CD4-positive, alpha-beta T cell treated with Interferon alpha-2 for 1 hour (primary cell): ENCODE measurements at regions not wholly inside any gene's neighbourhood (a gene's known extent, or its start where the extent isn't known, plus 50 kb on each side); places are given as distances from the start of the nearest gene placed in this dataset.
"Not testable (repeated sequence)": the region's sequence is repeated elsewhere in the genome, so short reads cannot be mapped to it uniquely, and the experiment has no call there.

Source experiments
- DNase-seq, 2 donors: peaks; one replicate each; pipeline ENCODE4 v3.0.0-alpha.2; 2020 to 2022

DNA sequence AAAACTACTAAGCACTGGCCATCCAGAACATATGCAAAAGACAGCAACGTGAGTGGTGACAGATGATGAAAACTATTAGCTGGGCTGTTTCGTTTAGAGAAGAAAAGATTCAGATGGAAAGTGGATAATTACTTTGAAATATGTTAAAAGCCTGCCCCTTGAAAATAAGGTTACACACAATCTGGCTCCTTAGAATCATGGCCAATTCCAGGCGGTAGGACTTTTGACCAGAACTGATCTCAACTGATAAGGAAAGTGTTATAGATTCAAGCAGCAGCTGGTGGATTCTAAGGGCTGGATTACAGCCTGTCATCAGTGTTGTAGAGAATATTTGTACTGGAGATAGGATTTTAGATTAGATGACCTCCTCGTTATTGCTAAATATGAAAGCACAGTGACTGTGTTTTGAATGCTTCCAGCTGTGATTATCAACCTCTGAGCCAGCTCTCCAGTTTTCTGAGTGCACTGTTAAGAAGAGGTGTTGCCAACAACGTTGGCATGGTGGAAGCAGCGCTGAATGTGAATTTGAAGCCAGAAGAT lies 75.1 kb downstream of the KBTBD2 start:
- not testable (repeated sequence) for DNase-seq

- not testable (repeated sequence) for DNase-seq
These were observed 76.8 kb downstream of the KBTBD2 start for GRCh38 chr7:32814779-32815178.

DNA sequence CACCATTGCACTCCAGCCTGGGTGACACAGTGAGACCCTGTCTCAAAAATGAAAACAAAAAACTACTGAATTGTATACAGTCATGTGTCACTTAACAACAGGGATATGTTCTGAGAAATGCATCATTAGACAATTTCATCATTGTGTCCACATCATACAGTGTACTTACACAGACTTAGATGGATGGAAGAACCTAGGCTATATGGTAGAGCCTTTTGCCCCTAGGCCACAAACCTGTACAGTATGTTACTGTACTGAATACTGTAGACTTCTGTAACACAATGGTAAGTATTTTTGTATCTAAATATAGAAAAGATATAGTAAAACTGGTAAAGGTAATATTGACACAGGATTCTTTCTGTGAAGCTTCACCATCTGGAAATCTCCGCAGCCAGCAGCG lies 81.7 kb downstream of the KBTBD2 start:
- DNase-seq, result no peak

DNA sequence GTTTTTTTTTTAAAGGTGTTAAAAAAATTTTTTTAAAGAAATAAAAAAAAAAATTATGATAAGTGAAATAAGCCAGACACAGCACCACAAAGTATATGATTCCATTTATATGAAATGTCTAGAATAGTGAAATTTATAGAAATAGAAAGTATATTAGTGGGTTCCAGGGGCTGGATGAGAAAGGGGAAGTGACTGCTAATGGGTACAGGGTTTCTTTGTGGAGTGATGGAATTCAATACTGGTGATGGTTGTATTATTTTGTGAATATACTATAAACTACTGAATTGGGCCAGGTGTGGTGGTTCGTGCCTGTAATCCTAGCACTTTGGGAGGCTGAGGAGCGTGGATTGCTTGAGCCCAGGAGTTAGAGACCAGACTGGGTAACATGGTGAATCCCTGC lies 82.2 kb downstream of the KBTBD2 start:
- no peak for DNase-seq

- no peak for DNase-seq
These were observed 88.0 kb downstream of the KBTBD2 start for GRCh38 chr7:32803406-32804141.

DNA sequence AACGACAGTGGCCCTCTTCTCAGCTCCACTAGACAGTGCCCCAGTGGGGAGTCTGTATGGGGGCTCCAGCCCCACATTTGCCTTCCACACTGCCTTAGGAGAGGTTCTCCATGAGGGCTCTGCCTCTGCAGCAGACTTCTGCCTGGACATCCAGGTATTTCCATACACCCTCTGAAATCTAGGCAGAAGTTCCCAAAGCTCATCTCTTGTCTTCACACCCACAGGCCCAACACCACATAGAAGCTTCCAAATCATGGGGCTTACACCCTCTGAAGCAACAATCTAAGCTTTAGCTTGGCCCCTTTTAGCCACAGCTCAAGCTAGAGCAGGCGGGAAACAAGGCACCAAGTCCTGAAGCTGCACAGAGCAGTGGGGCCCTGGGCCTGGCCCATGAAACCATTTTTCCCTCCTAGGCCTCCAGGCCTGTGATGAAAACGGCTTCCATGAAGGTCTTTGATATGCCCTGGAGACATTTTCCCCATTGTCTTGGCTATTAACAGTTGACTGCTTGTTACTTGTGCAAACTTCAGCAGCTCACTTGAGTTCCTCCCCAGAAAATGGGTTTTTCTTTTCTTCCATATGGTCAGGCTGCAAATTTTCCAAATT lies 89.2 kb downstream of the KBTBD2 start:
- DNase-seq, result no peak

DNA sequence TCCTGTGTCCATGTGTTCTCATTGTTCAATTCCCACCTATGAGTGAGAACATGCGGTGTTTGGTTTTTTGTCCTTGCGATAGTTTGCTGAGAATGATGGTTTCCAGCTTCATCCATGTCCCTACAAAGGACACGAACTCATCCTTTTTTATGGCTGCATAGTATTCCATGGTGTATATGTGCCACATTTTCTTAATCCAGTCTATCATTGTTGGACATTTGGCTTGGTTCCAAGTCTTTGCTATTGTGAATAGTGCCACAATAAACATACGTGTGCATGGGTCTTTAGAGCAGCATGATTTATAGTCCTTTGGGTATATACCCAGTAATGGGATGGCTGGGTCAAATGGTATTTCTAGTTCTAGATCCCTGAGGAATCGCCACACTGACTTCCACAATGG lies 98.5 kb downstream of the KBTBD2 start:
- DNase-seq, result not testable (repeated sequence)

- not testable (repeated sequence) for DNase-seq
These were observed 100.7 kb downstream of the KBTBD2 start for GRCh38 chr7:32790766-32791430.

GRCh38 chr7:32789266-32789665 lies 102.3 kb downstream of the KBTBD2 start:
- DNase-seq, result not testable (repeated sequence)

GRCh38 chr7:32788174-32788573 lies 103.4 kb downstream of the KBTBD2 start:
- DNase-seq, result not testable (repeated sequence)

DNA sequence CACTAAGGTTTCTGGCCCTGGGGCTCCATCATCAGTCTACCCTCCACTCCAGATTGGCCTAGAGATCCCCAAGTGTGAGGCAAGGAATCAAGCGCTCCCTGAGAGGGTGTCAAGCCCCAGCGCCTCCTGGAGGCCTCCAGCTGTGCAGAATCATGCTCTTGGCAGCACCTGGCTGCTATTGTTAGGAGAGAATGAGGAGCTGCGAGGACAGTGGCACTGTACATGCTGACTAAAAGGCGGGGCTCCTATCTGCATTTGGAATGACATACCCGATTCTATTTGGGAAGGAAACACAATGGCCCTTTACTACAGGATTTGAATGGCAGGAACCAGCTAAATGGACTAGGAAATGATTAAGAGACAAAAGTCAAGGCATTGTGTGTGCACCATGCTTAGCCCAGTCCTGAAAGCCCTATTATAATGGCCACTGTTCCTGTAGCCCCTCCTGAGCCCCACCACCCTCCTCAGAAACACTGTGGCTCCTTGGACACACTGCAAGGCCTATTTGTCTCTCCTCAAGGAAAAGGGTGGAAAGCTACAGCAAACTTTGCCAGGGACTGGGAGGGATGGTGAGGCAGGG lies 106.1 kb downstream of the KBTBD2 start:
- DNase-seq, result not testable (repeated sequence)

GRCh38 chr7:32779895-32780294 lies 111.7 kb downstream of the KBTBD2 start:
- not testable (repeated sequence) for DNase-seq

DNA sequence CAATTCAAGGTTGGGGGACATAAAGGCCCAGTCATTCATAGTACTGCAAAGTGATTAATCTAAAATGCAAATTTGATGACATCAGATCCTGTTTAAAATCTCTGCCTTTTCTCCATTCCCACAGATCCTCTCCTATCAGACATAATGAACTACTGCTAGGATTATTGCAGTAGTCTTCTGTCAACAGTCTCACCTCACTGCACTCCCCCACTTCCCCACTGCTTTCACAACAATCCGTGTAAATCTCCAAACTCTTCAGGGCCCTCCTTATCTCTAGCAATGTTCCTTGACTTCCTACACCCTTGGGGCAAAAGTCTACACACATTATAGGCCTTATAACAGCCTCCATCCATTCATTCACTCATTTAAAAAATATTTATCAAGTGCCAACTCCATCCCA lies 112.4 kb downstream of the KBTBD2 start:
- no peak for DNase-seq

- not testable (repeated sequence) for DNase-seq
These were observed 114.4 kb downstream of the KBTBD2 start for GRCh38 chr7:32777041-32777666.

- not testable (repeated sequence) for DNase-seq
These were observed 115.2 kb downstream of the KBTBD2 start for GRCh38 chr7:32776318-32776717.

GRCh38 chr7:32775809-32776208 lies 115.8 kb downstream of the KBTBD2 start:
- DNase-seq, result not testable (repeated sequence)

GRCh38 chr7:32774541-32774951 lies 117.0 kb downstream of the KBTBD2 start:
- DNase-seq, result no peak

DNA sequence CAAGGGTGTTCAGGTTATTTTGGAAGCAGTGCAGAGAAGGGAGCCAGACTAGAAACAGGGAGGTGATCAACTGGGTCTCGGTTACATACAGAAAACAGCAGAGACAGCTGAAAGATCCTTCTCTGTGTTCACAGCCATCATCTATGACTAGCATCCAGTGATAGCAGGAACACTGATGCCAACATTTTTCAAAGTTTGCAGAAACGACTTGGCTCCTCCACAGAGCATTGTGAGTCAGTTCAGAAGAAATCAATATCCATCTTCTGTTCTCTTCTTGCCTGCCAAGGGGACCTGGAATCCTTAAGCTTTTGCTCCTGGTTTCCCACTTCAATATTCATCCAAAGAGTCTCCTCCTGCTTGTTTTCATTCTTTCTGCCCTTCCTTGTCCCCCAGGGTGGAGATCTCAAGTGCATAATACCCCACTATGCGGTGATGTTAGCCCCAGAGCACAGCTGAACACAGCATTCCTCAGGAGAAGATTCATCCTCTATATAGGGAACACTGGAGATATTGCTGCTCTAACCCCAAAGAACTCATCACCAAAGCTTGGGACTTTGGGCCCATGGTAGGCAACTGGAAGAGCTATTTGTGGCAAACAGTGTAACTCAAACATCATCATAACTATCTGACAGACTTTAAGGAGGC lies 122.6 kb downstream of the KBTBD2 start:
- DNase-seq, result not testable (repeated sequence)

- DNase-seq, result not testable (repeated sequence)
These were observed 123.2 kb downstream of the KBTBD2 start for GRCh38 chr7:32768338-32768737.

DNA sequence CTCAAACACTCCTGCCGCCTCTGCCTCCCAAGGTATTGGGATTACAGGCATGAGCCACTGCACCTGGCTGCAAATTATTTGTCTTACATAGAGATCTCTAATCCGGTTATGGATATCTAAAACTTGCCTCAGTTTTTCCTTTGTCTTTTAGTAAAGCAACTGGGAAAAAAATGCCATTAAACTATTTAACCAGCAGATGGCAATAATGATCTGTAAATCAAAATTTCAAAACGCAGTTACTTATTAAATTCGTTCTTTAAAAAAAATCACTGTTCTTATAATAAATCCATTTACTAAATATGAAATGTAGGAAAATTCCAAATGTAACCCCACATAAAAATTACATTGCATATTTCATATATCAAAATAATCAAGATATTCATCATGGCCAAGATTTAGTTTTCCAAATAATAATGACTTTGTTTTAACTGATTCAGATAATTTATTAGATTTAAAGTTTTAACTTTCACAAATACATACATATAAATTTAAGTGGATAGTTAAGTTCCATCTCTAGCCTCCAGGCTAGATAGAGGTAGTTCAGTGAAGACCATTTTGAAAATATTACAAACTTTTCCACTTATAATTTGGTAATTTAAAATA lies 125.8 kb downstream of the KBTBD2 start:
- peak in 1 of 2 donors; percentile 34 for DNase-seq

DNA sequence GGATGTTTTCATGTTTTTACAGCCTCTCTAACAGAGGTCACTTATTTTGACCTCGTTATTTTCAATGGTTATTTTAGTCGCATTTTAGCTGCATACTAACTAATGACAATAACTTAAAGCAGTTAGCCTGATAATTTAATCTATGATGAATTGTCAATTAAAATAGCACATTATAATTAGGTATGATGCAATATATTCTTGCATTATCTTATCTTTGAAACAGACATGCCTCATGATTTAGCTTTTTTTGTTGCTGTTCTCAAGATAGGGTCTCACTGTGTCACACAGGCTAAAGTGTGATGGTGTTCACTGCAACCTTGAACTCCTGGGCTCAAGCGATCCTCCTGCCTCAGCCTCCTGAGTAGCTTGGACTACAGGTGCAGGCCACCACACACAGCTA lies 126.4 kb downstream of the KBTBD2 start:
- no peak for DNase-seq

DNA sequence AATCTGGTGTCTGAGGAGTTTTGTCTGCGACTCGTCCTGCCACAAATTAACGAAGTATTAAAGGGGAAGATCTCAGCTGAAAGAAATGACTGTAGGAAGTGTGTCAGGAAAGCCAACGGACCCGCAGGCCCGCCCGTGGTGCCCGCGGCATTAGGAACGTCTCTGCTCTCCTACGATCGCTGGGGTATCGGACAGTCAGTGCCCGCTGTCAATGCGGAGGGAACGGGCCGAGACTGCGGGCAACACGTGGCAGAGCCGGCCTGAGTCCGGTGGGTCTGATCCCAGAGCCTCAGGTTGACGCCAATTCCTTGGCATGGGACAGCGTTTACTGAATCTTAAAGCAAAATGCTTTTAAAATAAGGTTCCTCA lies 128.7 kb downstream of the KBTBD2 start:
- DNase-seq, result no peak
